ENCODE measurements at regions not wholly inside any gene's neighbourhood (a gene's known extent, or its start where the extent isn't known, plus 50 kb on each side); places are given as distances from the start of the nearest gene placed in this dataset.

- DNase-seq, result no peak
Measured at GRCh38 chr7:47663213-47663612, 81.3 kb upstream of the TNS3 start.

GRCh38 chr7:47661051-47661714, 79.3 kb upstream of the TNS3 start:
- DNase-seq, result no peak

GRCh38 chr7:47659664-47660462, 78.0 kb upstream of the TNS3 start:
- no peak for DNase-seq

GRCh38 chr7:47658886-47659635, 77.2 kb upstream of the TNS3 start:
- no peak for DNase-seq

DNA sequence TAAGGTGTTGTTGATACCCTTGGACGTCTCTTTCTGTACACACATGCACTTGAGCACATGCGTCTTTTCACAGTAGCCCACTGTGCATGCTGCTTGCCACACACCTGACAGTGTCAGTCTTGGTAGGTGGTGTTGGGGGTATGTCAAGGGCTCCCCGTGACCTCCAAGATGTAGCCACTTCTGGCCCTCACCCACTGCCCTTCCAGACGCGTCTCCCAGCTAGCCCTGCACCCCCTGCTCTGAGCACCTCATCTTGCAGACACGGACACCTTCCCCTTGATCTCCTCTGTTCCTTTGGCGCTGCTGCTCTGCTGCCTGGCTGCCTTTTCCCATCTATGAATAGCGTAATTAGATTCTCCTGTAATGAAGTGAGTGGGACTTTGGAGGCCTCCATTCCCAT, 75.2 kb upstream of the TNS3 start:
- DNase-seq, result no peak

DNA sequence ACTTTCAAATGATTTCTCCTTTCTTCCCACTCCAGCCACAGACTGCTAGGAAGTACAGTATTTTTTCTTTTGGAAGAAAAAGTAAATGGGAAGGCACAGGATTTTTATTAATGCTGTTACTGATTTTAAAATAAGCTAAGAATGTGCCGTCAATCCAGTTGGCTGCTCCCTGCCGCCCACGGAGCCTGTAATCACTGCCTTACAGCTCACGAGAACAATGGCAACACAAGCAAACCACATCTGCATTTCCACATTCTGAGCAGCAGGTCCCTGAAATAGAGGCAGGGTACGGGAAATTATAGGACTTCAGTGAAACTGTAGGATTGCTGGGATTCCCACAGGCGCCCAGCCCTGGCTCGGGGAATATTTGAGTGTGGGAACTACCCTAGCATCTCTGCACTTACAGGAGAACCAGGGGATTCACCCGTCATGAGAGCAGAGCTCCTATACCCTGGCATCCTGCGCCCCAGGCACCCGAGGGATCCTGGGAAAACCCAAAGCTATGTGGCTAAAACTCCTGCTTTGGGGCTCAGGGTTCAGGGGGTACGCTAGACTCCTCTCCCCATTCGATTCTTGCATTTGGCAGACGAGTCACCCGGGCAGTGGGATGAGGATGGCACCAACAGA, 72.9 kb upstream of the TNS3 start:
- DNase-seq, result no peak

- DNase-seq, result no peak
Measured at GRCh38 chr7:47653550-47654411, 71.9 kb upstream of the TNS3 start.

DNA sequence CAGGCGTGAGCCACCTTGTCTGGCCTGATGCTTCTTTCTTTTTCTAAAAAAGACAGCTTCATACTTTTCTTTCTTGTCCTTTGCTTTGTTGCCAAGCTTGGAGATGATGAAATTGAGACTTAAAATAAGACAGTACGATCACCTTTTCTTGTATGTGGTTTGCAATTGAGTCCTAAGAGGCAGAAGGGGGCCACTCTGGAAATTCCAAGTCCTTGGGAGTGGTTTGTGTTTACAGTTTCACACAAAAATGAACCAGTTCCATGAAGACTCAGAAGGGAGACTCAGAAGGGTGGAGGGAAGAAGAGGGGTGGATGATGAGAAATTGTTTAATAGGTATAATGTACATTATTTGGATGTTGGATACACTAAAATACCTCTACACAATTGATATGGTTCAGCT, 70.7 kb upstream of the TNS3 start:
- DNase-seq, result no peak

GRCh38 chr7:47651355-47652317, 69.7 kb upstream of the TNS3 start:
- no peak for DNase-seq

GRCh38 chr7:47649919-47650318, 68.0 kb upstream of the TNS3 start:
- DNase-seq, result no peak

GRCh38 chr7:47648275-47648925, 66.5 kb upstream of the TNS3 start:
- DNase-seq, result no peak

GRCh38 chr7:47647918-47648250, 66.0 kb upstream of the TNS3 start:
- DNase-seq, result no peak

- DNase-seq, result peak; percentile 48
Measured at GRCh38 chr7:47647181-47647917, 65.4 kb upstream of the TNS3 start.

GRCh38 chr7:47643716-47644400, 61.9 kb upstream of the TNS3 start:
- no peak for DNase-seq

- no peak for DNase-seq
Measured at GRCh38 chr7:47640265-47640664, 58.4 kb upstream of the TNS3 start.

DNA sequence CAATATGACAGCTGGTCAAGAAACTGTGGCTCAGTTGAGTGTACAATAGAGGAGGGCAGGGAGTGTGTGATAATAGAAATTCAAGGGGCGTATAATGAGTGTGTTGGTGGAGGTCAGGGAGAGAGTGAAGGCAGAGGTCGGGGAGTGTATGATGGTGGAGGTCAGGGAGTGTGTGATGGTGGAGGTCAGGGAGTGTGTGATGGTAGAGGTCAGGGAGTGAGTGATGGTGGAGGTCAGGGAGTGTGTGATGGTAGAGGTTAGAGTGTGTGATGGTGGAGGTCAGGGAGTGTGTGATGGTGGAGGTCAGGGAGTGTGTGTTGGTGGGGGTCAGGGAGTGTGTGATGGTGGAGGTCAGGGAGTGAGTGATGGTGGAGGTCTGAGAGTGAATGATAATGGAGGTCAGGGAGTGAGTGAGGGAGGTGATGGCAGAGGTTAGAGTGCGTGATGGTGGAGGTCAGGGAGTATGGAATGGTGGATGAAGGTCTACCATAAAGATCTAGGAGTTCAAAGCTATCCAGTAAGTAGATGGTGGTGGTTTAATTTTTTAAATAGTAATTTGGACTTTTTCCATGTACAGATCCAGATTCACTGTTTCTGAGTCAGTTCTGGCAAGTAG, 57.7 kb upstream of the TNS3 start:
- no peak for DNase-seq

DNA sequence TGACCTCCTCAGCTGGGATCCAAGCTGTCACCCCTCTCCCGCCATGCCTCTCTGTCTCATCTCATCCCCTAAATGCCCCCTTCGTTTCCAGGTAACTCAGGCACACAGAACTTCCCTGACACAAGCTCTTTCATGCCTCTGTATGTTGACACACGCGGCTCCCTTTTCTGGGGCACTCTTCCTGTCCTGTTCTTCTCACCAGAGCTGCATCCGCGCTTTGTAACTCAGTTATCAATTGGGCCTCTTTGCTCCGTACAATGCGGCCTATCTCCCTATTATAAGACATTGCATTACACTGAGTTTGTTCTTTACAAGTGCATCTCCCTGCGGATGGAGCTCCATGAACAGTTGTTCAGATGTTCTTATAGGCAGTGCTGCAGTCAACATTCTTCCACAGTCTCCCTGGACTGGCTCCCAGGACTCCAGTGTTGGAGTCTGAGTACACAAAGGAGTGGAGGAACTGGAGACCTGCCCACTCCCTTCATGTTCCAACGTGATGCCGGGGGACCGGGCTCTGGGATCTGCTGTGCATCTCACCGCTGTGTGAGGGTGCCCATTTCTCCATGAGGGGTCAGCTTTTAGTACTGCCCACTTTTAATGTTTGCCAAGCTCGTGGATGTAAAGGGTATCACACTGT, 56.9 kb upstream of the TNS3 start:
- DNase-seq, result no peak

GRCh38 chr7:47636433-47637175, 54.7 kb upstream of the TNS3 start:
- no peak for DNase-seq
